Hepatocyte (in vitro differentiated cells): ENCODE measurements at regions not wholly inside any gene's neighbourhood (a gene's known extent, or its start where the extent isn't known, plus 50 kb on each side); places are given as distances from the start of the nearest gene placed in this dataset.

Experiments used
- CTCF ChIP-seq: fragments of 200-600 bp; sonication (generic); IDR thresholded peaks from 2 replicates; pipeline ENCODE4 v1.5.1; 2016; ENCODE audit warnings: antibody characterized with exemption, mild to moderate bottlenecking; ENCODE audit not compliant: poor library complexity
- EZH2phosphoT487 ChIP-seq: fragments of 200-600 bp; sonication (generic); IDR thresholded peaks from one replicate; pipeline ENCODE4 v1.6.1; 2018; ENCODE audit warnings: antibody characterized with exemption, mild to moderate bottlenecking, low read depth, moderate library complexity; ENCODE audit not compliant: unreplicated experiment, severe bottlenecking

GRCh38 chr17:77861981-77862645 is 96.4 kb upstream of the TNRC6C start:
- TF ChIP-seq EZH2phosphoT487 (no peak), CTCF (no peak)
